ENCODE measurements at regions not wholly inside any gene's neighbourhood (a gene's known extent, or its start where the extent isn't known, plus 50 kb on each side); places are given as distances from the start of the nearest gene placed in this dataset.

- CTCF ChIA-PET, result no interaction called here
- BruUV-seq (replicated peaks), result no TSS peak
- no peaks in the 10 kb centered on the region for H3K9me2 ChIP-seq (ENCODE audit: insufficient read depth)
- intact Hi-C loops (cut with micrococcal nuclease), result no loop called here
- H3K27ac ChIP-seq (ENCODE audit: low read depth, low read length), result no peak overlapping the region
- no peaks in the 10 kb centered on the region for H3K9me3 ChIP-seq (ENCODE audit: control insufficient read depth in 1 of 2, insufficient read depth in 1 of 2, low read depth in 1 of 2, low read length in 2 of 2)
- no peaks in the 10 kb centered on the region for H4K20me1 ChIP-seq (ENCODE audit: insufficient read depth)
- no peak overlapping the region for H3K4me2 ChIP-seq (ENCODE audit: low read length)
- H3K27me3 ChIP-seq (ENCODE audit: insufficient read depth, low read length), result no peaks in the 10 kb centered on the region
- RAD21 ChIA-PET (ENCODE audit: low non-redundant PET in 1 of 2, low total read pairs in 2 of 2, uncharacterized antibody in 2 of 2, unreplicated experiment in 2 of 2), result no interaction called here
- no peaks in the 10 kb centered on the region for H3K79me2 ChIP-seq (ENCODE audit: insufficient read depth, low read length)
- TF ChIP-seq, protein P1, sequence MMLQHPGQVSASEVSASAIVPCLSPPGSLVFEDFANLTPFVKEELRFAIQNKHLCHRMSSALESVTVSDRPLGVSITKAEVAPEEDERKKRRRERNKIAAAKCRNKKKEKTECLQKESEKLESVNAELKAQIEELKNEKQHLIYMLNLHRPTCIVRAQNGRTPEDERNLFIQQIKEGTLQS (IDR thresholded peaks at IDR 0.05), result no peak
- TF ChIP-seq POLR2AphosphoS5 (IDR thresholded peaks at IDR 0.05; ENCODE audit: low read depth, low read length) (no peak), EZH2phosphoT487 (IDR thresholded peaks at IDR 0.05; ENCODE audit: borderline replicate concordance) (no peak), CEBPB (IDR thresholded peaks at IDR 0.05; ENCODE audit: low read depth) (no peak), YY1 (IDR thresholded peaks at IDR 0.05; ENCODE audit: extremely low read depth, insufficient replicate concordance, low read depth, low read length) (peak; percentile 10), CTCF (IDR thresholded peaks at IDR 0.05 in 2 of 3, conservative IDR thresholded peaks at IDR 0.05 in 1 of 3; ENCODE audit: borderline replicate concordance in 1 of 3, insufficient read depth in 1 of 3, low read depth in 2 of 3, low read length in 2 of 3) (no peak), EZH2 (IDR thresholded peaks at IDR 0.05) (no peak), FOSL1 (IDR thresholded peaks at IDR 0.05; ENCODE audit: low read depth) (no peak), ZFX (IDR thresholded peaks at IDR 0.05) (no peak), CBX3 (IDR thresholded peaks at IDR 0.05; ENCODE audit: low read depth) (no peak), SIN3A (IDR thresholded peaks at IDR 0.05; ENCODE audit: low read depth) (no peak), ZNF274 (IDR thresholded peaks at IDR 0.05; ENCODE audit: low read depth, low read length) (no peak), ELF1 (IDR thresholded peaks at IDR 0.05; ENCODE audit: borderline replicate concordance, low read depth) (no peak), RAD21 (IDR thresholded peaks at IDR 0.05; ENCODE audit: low read depth) (peak; percentile 47), REST (IDR thresholded peaks at IDR 0.05; ENCODE audit: low read depth) (no peak)
- TF ChIP-seq, protein P2, sequence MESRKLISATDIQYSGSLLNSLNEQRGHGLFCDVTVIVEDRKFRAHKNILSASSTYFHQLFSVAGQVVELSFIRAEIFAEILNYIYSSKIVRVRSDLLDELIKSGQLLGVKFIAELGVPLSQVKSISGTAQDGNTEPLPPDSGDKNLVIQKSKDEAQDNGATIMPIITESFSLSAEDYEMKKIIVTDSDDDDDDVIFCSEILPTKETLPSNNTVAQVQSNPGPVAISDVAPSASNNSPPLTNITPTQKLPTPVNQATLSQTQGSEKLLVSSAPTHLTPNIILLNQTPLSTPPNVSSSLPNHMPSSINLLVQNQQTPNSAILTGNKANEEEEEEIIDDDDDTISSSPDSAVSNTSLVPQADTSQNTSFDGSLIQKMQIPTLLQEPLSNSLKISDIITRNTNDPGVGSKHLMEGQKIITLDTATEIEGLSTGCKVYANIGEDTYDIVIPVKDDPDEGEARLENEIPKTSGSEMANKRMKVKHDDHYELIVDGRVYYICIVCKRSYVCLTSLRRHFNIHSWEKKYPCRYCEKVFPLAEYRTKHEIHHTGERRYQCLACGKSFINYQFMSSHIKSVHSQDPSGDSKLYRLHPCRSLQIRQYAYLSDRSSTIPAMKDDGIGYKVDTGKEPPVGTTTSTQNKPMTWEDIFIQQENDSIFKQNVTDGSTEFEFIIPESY (IDR thresholded peaks at IDR 0.05; ENCODE audit: extremely low read depth, insufficient replicate concordance, low read length), result no peak
- ATAC-seq (peak; percentile 47; the same call in 1 of the 2 replicates), DNase-seq (ENCODE audit: low read depth, low spot score) (no peak)
- no peak overlapping the region for H3K9ac ChIP-seq (ENCODE audit: low read length)
- no peak overlapping the region for H3K4me3 ChIP-seq (replicated peaks in 1 of 2; ENCODE audit: low read depth in 1 of 2, low read length in 2 of 2)
- H3K4me1 ChIP-seq (ENCODE audit: control insufficient read depth in 1 of 2, insufficient read depth in 2 of 2, low read length in 2 of 2), result no peaks in the 10 kb centered on the region
- POLR2A ChIA-PET, result no interaction called here
- no peak overlapping the region for H2AFZ ChIP-seq (ENCODE audit: low read depth, low read length, poor library complexity, severe bottlenecking)
- no peaks in the 10 kb centered on the region for H3K36me3 ChIP-seq (ENCODE audit: control insufficient read depth in 1 of 2, insufficient read depth in 2 of 2, low read length in 2 of 2)
These were observed 243.9 kb upstream of the FAT4 start for GRCh38 chr4:125070861-125071260.

All from HCT116 (cell line).